Smooth muscle cell (in vitro differentiated cells): ENCODE measurements at regions not wholly inside any gene's neighbourhood (a gene's known extent, or its start where the extent isn't known, plus 50 kb on each side); places are given as distances from the start of the nearest gene placed in this dataset.

Experiments
- DNase-seq: peaks from one replicate; lab custom pipeline; 2025; ENCODE audit not compliant: unreplicated experiment; lab: John Stamatoyannopoulos, UW
- H2AFZ ChIP-seq: fragments of 200-600 bp; sonication (generic); 2 replicates; pipeline ENCODE4 v1.6.0; 2016; ENCODE audit warnings: antibody characterized with exemption, low read depth, mild to moderate bottlenecking
- H3F3A ChIP-seq: fragments of 200-600 bp; sonication (generic); 2 replicates; pipeline ENCODE4 v1.6.0; 2017; ENCODE audit warnings: antibody characterized with exemption, low read depth
- H3K27ac ChIP-seq: fragments of 200-600 bp; sonication (generic); 2 replicates; pipeline ENCODE4 v1.5.1; 2016; ENCODE audit warnings: low read depth, mild to moderate bottlenecking
- H3K27me3 ChIP-seq: fragments of 200-600 bp; sonication (generic); 2 replicates; pipeline ENCODE4 v1.6.1; 2016; ENCODE audit warnings: low read depth, mild to moderate bottlenecking
- H3K36me3 ChIP-seq: fragments of 200-600 bp; sonication (generic); 2 replicates; pipeline ENCODE4 v1.5.1; 2016; ENCODE audit warnings: low read depth
- H3K4me1 ChIP-seq: fragments of 200-600 bp; sonication (generic); 2 replicates; pipeline ENCODE4 v1.5.1; 2016; ENCODE audit warnings: low read depth
- H3K4me2 ChIP-seq: fragments of 200-600 bp; sonication (generic); 2 replicates; pipeline ENCODE4 v1.6.0; 2016; ENCODE audit warnings: mild to moderate bottlenecking
- H3K4me3 ChIP-seq: fragments of 200-600 bp; sonication (generic); 2 replicates; pipeline ENCODE4 v1.5.1; 2016; ENCODE audit warnings: mild to moderate bottlenecking
- H3K79me2 ChIP-seq: fragments of 200-600 bp; sonication (generic); 2 replicates; pipeline ENCODE4 v1.6.0; 2016; ENCODE audit warnings: low read depth, mild to moderate bottlenecking
- H3K9ac ChIP-seq: fragments of 200-600 bp; sonication (generic); 2 replicates; pipeline ENCODE4 v1.6.0; 2016; ENCODE audit warnings: low read depth
- H3K9me3 ChIP-seq: fragments of 200-600 bp; sonication (generic); replicated peaks from 2 replicates; pipeline ENCODE4 v1.5.1; 2016; ENCODE audit warnings: low read depth
- H4K20me1 ChIP-seq: fragments of 200-600 bp; sonication (generic); 2 replicates; pipeline ENCODE4 v1.6.0; 2016; ENCODE audit warnings: low read depth
- CTCF ChIP-seq: fragments of 200-600 bp; sonication (generic); IDR thresholded peaks from 2 replicates; pipeline ENCODE4 v1.5.1; 2017; ENCODE audit warnings: borderline replicate concordance, mild to moderate bottlenecking, antibody characterized with exemption; ENCODE audit not compliant: insufficient read depth, poor library complexity, severe bottlenecking
- WGBS: methylation state at CpG from one replicate; pipeline ENCODE4 v1.1.7; 2016; ENCODE audit warnings: low lambda C conversion rate; 5-methylcytosine and 5-hydroxymethylcytosine counted together

- DNase-seq: no peak
Measured at GRCh38 chr2:147297820-147298219, 547.0 kb upstream of the ACVR2A start.

GRCh38 chr2:147294825-147295392 is 549.9 kb upstream of the ACVR2A start:
- whole genome bisulfite sequencing: 79% methylated on average over 2 of the region's 2 CpGs
- no peaks in the 10 kb centered on the region for H3K9me3 ChIP-seq
- H3F3A ChIP-seq: no peaks in the 10 kb centered on the region
- no peak overlapping the region for H3K4me3 ChIP-seq
- no peak overlapping the region for H3K9ac ChIP-seq
- no peaks in the 10 kb centered on the region for H3K27me3 ChIP-seq
- H3K79me2 ChIP-seq: no peaks in the 10 kb centered on the region
- no peaks in the 10 kb centered on the region for H4K20me1 ChIP-seq
- H3K4me1 ChIP-seq: no peaks in the 10 kb centered on the region
- no peak overlapping the region for H3K4me2 ChIP-seq
- no peak for DNase-seq
- no peak overlapping the region for H3K27ac ChIP-seq
- H3K36me3 ChIP-seq: no peaks in the 10 kb centered on the region
- H2AFZ ChIP-seq: no peak overlapping the region
- no peak for TF ChIP-seq CTCF

More at GRCh38 chr2:147297820-147298219, 547.0 kb upstream of the ACVR2A start:
- no peaks in the 10 kb centered on the region for H3K36me3 ChIP-seq
- H3K79me2 ChIP-seq: no peaks in the 10 kb centered on the region
- no peak overlapping the region for H3K27ac ChIP-seq
- no peaks in the 10 kb centered on the region for H3K27me3 ChIP-seq
- no peaks in the 10 kb centered on the region for H4K20me1 ChIP-seq
- no peak overlapping the region for H3K4me2 ChIP-seq
- no peak overlapping the region for H2AFZ ChIP-seq
- H3K4me1 ChIP-seq: no peaks in the 10 kb centered on the region
- no peak for TF ChIP-seq CTCF
- H3F3A ChIP-seq: no peaks in the 10 kb centered on the region
- 92% methylated on average over 3 of the region's 3 CpGs for WGBS
- no peak overlapping the region for H3K4me3 ChIP-seq
- no peak overlapping the region for H3K9ac ChIP-seq
- H3K9me3 ChIP-seq: no peaks in the 10 kb centered on the region

DNA sequence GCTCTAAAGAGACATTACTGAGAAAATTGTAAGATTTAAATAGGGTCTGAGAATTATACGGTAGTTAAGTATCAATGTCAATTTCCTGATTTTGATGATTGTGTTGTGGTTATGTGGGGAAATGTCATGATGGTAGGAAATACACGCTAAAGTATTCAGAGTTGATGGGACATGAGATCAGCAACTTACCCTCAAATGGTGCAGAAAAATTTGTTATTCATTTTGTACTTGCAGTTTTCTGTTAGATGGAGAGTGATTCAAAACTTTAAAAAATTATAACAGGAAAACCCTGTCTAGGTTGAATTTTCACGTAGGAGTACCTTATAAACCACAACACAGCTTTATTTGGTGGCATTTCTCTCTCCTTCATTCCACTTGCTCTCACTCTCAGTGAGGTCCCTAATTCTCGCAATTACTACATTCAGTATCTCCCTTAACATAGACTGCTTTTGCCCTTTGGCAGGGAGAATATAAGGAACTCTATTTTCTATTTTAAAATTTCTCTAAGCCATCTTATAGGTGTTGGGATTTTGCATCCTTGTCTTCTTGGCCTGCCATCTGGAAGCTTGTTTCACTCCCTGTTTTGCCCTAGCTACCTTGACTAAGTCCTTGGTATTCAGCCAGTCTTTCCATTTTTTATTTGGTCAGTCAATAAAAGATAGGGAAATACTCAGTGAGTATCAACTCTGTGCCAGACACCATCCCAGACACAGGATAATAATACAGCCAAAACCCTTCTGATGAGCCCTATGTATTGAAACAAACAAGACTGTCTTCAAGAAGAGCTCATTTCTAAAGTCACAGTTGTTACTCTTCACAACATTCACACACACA is 550.6 kb upstream of the ACVR2A start:
- WGBS: 93% methylated on average over 4 of the region's 4 CpGs
- Histone ChIP-seq H3K9me3 (no peaks in the 10 kb centered on the region), H2AFZ (no peak overlapping the region), H3K4me3 (no peak overlapping the region), H3K36me3 (no peaks in the 10 kb centered on the region), H3K79me2 (no peaks in the 10 kb centered on the region), H4K20me1 (no peaks in the 10 kb centered on the region), H3K9ac (no peak overlapping the region), H3K4me2 (no peak overlapping the region), H3K4me1 (no peaks in the 10 kb centered on the region), H3F3A (no peaks in the 10 kb centered on the region), H3K27me3 (no peaks in the 10 kb centered on the region), H3K27ac (no peak overlapping the region)
- TF ChIP-seq CTCF: no peak
- DNase-seq: no peak
